Activated CD8-positive, alpha-beta memory T cell treated with anti-CD3 and anti-CD28 coated beads, Interleukin-2, amount 50 U/mL, for 24 hours (primary cell): ENCODE measurements at regions not wholly inside any gene's neighbourhood (a gene's known extent, or its start where the extent isn't known, plus 50 kb on each side); places are given as distances from the start of the nearest gene placed in this dataset.
"Not testable (repeated sequence)": the region's sequence is repeated elsewhere in the genome, so short reads cannot be mapped to it uniquely, and the experiment has no call there.

Source experiments
- DNase-seq: peaks from one replicate; pipeline ENCODE4 v3.0.0-alpha.2; 2020; ENCODE audit errors: extremely low read depth

DNA sequence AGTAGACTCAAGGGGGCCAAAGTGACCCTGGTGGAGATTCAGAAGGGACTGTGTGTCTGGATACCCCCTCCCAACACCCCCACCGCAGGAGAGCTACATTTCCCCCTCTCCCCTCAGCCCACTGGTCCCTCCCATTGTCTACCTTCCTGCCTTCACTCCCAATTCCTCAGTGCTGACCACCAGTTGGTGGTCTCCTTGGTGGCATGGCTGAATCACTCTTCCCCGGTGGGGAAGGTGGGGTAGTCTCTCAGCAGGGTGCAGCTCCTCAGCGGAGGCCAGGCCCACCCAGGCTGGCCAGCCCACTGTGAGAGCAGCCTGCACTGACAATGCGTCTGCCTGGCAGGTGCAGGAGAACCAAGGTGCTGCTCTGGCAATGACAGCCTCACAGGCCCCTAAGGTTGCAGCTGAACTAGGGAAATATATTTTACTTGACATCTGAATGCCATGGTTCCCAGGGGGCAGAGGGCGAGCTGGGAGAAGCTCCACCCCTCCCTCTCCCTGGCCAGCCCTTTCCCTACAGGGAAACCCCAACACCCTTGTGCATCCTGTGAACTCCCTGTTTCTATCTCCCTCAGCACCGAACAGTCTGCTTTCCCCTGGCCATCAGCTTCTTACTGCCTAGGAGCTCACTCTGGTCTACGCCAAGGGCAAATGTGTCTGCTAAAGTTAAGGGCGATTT is 62.6 kb upstream of the PAX8 start:
- DNase-seq: no peak

DNA sequence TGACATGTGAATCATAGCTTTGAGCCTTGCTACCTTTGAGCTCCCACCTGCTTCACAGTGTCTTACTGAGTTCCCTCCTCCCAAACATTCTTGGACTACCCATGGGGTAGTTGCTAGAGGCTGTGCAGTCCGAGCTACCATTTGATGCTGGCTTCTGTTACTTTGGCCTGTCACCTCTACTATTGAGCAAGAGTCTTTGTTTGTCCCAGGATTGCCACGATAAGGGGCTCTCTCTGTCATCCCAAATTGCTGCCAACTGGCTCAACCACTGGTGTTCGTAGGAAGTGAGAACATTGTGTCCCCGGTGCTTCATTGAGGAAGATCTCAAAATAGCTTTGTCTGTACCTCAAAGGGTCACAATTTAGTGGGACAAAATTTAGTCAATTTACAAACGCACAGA is 59.1 kb upstream of the PAX8 start:
- DNase-seq: no peak

- DNase-seq: not testable (repeated sequence)
Observed at GRCh38 chr2:113336040-113336439, 57.3 kb upstream of the PAX8 start.

GRCh38 chr2:113334147-113334546 is 55.4 kb upstream of the PAX8 start:
- DNase-seq: no peak

- not testable (repeated sequence) for DNase-seq
Observed at GRCh38 chr2:113333735-113334134, 55.0 kb upstream of the PAX8 start.

- not testable (repeated sequence) for DNase-seq
Observed at GRCh38 chr2:113330060-113330767, 51.5 kb upstream of the PAX8 start.

GRCh38 chr2:113328973-113329372 is 50.3 kb upstream of the PAX8 start:
- DNase-seq: not testable (repeated sequence)

- not testable (repeated sequence) for DNase-seq
Observed at GRCh38 chr2:113328572-113328971, 49.9 kb upstream of the PAX8 start.
